ENCODE measurements at regions not wholly inside any gene's neighbourhood (a gene's known extent, or its start where the extent isn't known, plus 50 kb on each side); places are given as distances from the start of the nearest gene placed in this dataset.

DNA sequence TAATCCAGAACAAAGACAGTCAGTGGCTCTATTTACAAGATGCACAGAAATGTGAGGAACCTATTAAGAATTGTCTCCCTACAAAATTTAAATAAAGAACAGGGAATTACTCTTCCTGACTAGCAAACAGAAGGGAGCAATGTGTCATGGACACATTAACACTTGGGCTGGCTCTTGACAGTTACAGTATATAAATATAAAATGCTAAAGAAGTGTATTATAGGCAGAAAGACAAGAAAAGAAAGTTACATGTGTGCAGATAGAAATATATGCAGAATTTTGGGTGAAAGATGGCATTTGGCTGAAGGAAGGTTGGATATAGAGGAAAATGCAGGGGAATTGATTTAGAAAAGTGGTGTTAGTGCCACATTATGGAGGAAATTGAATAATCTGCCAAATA lies 2257.1 kb upstream of the ACO1 start:
- no peak for DNase-seq (ENCODE audit: low spot score in 2 of 2)
- H3K36me3 Mint-ChIP-seq: no peaks in the 10 kb centered on the region
- H3K9me3 Mint-ChIP-seq: peaks cover 5 to 11% of the 10 kb centered on the region in 2 donors
- H3K27ac Mint-ChIP-seq: no peak overlapping the region
- ATAC-seq: no peak

DNA sequence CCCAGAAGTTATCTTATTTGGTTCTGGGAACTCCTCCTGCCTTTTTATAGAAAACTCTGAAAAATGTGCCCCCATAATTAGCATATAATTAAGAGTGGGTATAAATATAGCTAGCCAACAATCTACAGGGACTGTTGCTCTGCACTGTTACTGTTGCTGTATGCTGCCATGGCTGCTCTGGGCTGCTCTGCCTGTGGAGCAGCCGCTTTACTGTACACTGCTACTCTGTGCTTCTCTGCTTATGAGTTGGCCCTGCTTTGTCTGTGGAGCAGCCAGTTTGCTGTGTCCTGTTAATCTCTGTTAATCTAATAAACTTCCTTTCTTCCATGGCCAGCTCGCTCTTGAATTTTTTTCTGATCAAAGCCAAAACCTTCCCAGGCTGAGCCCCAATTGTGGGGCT lies 2244.0 kb upstream of the ACO1 start:
- H3K36me3 Mint-ChIP-seq: no peaks in the 10 kb centered on the region
- no peak for ATAC-seq
- H3K9me3 Mint-ChIP-seq: peaks cover 5 to 8% of the 10 kb centered on the region in 2 donors
- no peak for DNase-seq (ENCODE audit: low spot score in 2 of 2)
- H3K27ac Mint-ChIP-seq: no peak overlapping the region

DNA sequence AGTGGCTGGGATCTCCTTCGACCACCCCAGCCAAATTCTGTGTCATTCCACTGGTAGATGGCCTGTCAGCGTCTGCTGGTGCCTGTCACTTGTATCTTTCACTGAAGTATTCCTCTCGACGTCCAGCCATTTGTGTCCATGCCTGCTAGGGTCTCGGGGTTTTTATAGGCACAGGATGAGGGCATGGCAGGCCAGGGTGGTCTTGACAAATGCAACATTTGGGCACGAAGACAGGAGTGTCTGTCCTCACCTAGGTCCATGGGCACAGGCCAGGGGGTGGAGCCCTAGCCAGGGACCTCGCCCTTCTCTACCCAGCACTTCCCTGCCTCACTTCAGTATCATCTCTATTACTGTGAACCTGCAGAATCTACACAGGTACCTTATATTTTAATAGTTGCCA lies 2223.9 kb upstream of the ACO1 start:
- Mint-ChIP-seq H3K9me3 (peaks cover 0 to 7% of the 10 kb centered on the region in 2 donors), H3K27ac (no peak overlapping the region), H3K36me3 (no peaks in the 10 kb centered on the region)
- DNase-seq (ENCODE audit: low spot score in 2 of 2): no peak
- no peak for ATAC-seq

DNA sequence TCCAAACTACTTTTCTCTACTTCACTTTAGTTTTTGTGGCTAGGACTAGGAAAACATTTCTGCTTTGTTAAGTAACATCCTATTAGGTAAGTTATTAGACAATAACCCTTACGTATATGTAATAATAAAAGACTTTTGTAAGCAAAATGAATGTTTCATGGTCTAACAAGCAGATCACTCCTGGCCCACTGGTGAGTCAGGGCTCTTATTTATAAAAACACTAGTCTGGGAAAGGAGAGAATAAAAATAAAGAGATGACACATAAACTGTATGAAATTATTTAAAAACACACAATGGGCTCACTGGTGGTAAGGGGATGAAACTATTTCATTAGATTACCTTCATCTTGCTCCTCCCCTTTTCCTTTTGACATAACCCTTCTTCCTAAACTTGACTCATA lies 2212.2 kb upstream of the ACO1 start:
- Mint-ChIP-seq H3K27ac (no peak overlapping the region), H3K9me3 (peaks cover 14 to 16% of the 10 kb centered on the region in 2 donors), H3K36me3 (no peaks in the 10 kb centered on the region)
- DNase-seq (ENCODE audit: low spot score in 2 of 2) (no peak), ATAC-seq (no peak)

DNA sequence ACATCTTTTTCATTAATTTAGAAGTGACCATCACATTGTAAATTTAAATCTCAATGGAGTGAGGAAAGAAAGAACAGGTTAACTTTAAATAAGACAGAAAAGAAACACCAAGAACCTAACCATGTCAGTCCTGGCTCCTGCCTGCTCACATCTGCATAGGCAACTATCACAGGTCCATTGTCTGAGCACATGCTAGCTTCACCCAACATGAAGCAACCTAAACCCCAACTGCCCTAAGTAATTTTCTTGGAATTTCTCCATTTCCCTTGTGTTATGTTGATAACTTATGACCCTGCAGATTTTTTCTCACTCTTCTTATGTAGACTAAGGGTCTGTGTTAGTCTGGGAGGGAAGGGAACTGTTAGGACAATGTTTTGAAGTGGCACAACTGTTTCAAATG lies 2205.8 kb upstream of the ACO1 start:
- Mint-ChIP-seq H3K36me3 (no peaks in the 10 kb centered on the region), H3K9me3 (peaks cover 8 to 14% of the 10 kb centered on the region in 2 donors), H3K27ac (no peak overlapping the region)
- no peak for ATAC-seq
- DNase-seq (ENCODE audit: low spot score in 2 of 2): no peak

DNA sequence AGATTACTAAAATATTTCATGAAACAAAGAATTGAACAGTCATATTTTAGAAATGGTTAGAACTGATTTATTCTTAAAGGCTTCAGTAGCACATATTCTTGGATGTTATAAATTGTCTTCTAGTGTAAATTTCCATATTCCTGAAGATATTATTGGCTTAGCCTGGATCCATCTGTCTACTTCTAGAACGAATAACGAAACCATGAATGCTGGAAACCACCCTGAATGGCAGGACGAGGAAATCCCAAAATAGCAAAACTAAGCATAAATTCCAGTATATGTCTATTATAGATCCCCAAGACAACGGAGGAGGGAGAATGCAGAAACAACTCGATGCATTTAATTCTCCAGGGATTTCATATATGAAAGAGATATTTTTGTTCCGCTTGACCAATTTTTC lies 2191.0 kb upstream of the ACO1 start:
- no peak for ATAC-seq

DNA sequence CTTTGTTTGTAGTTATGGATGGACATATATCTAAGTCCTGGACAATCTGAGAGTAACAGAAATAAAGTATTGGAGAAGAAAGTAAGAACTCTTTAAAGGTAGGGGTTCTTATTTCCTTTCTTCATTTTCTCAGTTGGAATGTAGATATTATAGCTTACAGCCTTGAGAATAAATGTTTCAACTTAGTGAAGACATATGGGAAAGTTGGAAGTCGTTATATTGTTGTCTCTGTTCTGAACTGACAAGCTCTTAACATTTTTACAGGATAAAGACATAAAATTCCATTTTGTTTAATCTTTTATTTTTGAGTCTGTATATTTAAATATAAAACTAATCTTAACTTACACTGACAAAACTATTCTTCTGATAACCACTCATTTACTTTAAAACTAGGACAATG lies 2187.5 kb upstream of the ACO1 start:
- peaks cover 6 to 9% of the 10 kb centered on the region in 2 donors for H3K36me3 Mint-ChIP-seq
- H3K27ac Mint-ChIP-seq: no peak overlapping the region
- H3K9me3 Mint-ChIP-seq: peaks cover 8 to 9% of the 10 kb centered on the region in 2 donors
- ATAC-seq (no peak), DNase-seq (ENCODE audit: low spot score in 2 of 2) (no peak)

More for the DNA sequence above, 2191.0 kb upstream of the ACO1 start:
- Mint-ChIP-seq H3K27ac (no peak overlapping the region), H3K9me3 (peaks cover 17 to 23% of the 10 kb centered on the region in 2 donors), H3K36me3 (peaks cover 6% of the 10 kb centered on the region in 2 donors)
- DNase-seq (ENCODE audit: low spot score in 2 of 2): no peak

DNA sequence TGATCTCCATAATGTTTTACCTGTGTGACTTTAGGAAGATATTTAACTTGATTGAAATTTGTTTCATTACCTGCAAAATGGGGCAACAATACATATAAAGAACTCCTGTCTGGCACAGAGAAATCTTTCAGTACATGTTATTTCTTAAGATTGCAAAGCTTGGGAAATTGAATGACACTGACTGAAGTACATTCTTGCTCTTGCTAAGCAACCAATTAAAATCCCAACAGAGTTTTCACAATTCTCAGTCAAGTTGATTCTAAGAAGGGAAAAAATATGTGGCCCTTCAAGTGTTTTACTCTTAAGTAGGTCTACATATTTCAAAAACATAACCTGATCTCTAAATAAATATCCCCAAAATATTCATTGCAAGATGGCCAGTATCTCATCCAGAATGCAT lies 2187.0 kb upstream of the ACO1 start:
- DNase-seq (ENCODE audit: low spot score in 2 of 2) (no peak), ATAC-seq (no peak)
- H3K27ac Mint-ChIP-seq: no peak overlapping the region
- peaks cover 8 to 9% of the 10 kb centered on the region in 2 donors for H3K9me3 Mint-ChIP-seq
- peaks cover 6 to 9% of the 10 kb centered on the region in 2 donors for H3K36me3 Mint-ChIP-seq

DNA sequence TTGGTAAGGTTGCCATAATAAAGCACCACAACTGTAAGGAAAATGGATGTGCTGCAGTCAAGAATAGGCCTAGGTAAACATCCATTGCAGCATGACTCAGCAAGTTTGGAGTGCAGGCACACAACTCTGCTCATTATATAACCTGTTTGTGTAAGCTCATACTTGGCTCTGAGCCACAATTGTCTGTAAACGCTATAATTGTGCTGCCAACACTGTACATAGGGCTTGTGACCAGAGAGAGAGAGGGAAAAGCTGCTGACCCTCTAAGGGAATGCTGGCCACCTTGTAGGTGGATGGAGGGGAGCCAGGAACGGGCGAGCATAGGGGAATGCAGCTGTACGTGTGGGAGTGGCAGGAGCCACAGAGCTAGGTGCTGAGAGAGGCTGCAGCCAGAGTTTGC lies 2186.5 kb upstream of the ACO1 start:
- ATAC-seq (no peak), DNase-seq (ENCODE audit: low spot score in 2 of 2) (no peak)
- peaks cover 6 to 9% of the 10 kb centered on the region in 2 donors for H3K36me3 Mint-ChIP-seq
- H3K27ac Mint-ChIP-seq: no peak overlapping the region
- H3K9me3 Mint-ChIP-seq: peaks cover 8 to 9% of the 10 kb centered on the region in 2 donors

DNA sequence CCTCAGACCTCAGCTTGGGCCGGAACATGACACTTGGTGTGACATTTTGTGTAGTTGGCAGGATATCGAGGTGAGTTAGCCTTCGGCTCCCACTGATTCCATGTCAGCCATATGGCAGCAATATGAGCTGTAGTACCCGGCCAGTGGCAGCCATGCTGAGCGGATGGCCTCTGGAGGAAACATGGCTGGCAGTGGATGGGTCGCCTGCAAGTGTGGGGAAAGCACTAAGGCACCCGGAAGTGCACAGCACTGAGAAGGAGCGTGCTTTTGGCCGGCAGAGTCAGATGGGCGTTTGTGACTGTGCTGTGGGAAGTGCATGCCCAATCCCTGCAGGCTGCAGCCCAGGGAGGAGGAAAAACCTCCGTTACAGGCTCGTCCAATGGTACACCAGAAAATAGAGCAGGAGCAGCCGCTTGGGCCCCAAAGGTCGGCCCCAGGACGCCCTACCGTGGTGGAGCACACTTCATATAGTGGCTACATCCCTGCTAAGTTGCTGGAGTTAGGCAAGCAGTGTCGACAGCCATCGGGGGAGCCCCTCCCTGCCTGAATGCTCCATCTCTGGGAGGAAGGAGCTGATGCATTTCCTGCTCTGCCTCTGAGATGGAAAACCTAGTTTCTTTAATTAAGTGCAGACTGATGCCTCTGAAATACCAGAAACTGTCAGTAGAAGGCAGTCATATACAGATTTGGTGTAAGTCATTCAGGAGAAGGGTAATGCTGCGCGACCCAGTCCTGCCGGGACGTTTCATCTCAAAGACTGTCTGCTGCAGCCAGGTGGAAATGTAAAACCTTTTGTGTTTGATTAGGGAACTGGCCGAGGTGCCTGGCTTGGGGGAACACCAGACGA lies 2185.8 kb upstream of the ACO1 start:
- DNase-seq (ENCODE audit: low spot score in 2 of 2) (no peak), ATAC-seq (no peak)
- peaks cover 8 to 9% of the 10 kb centered on the region in 2 donors for H3K9me3 Mint-ChIP-seq
- H3K27ac Mint-ChIP-seq: no peak overlapping the region
- H3K36me3 Mint-ChIP-seq: peaks cover 6 to 9% of the 10 kb centered on the region in 2 donors

DNA sequence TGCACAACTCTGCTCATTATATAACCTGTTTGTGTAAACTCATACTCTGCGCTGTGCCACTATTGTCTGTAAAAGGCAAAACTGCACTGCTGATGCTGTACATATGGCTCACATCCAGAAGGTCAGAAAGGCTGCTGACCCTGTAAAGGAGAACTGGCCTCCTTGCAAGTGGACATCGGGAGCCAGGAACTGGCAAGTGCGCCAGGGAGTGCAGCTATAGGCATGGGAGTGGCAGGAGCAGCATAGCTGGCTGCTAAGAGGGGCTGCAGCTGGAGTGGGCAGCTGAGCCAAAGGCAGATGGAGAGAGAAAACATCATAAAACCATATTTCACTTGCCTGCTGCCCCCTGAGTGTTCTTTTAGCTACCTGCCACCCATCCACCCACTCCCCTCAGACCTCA lies 2183.4 kb upstream of the ACO1 start:
- H3K27ac Mint-ChIP-seq: no peak overlapping the region
- ATAC-seq: no peak
- H3K9me3 Mint-ChIP-seq: peaks cover 8 to 9% of the 10 kb centered on the region in 2 donors
- no peak for DNase-seq (ENCODE audit: low spot score in 2 of 2)
- H3K36me3 Mint-ChIP-seq: peaks cover 6 to 9% of the 10 kb centered on the region in 2 donors

DNA sequence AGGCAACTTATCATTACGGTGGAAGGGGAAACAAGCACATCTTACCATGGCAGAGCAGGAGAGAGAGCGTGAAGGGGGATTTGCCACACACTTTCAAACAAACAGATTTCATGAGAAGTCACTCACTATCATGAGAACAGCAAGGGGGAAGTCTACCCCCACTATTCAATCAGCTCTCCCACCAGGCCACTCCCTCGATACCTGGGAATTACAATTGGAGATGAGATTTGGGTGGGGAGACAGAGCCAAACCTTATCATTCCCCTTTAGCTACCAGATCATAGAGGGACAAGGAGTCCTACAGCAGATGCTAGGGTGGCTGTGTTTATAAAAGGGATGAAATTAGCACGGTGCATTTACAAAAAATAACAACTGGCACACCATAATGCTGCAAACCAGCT lies 2149.4 kb upstream of the ACO1 start:
- H3K36me3 Mint-ChIP-seq: no peaks in the 10 kb centered on the region
- H3K27ac Mint-ChIP-seq: no peak overlapping the region
- ATAC-seq: no peak
- DNase-seq (ENCODE audit: low spot score in 2 of 2): no peak
- H3K9me3 Mint-ChIP-seq: no peaks in the 10 kb centered on the region

DNA sequence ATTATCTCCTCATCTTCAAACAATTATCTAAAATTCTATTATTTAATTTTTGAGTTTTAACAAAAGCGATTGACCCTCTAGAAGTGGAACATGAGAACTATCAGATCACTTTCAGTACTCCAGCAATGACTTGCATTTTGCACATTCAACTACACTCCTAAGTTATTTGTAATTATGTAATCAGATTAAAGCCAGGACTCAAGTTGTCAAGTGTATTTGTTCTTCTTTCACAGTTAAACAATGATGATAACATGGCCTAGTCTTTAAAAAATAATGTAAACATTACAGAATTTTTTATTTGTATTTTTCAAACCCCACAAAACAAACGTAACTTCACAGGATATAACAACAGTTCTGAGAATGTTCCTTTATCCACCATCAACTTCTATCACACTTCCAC lies 2148.9 kb upstream of the ACO1 start:
- ATAC-seq: no peak
- H3K9me3 Mint-ChIP-seq: no peaks in the 10 kb centered on the region

DNA sequence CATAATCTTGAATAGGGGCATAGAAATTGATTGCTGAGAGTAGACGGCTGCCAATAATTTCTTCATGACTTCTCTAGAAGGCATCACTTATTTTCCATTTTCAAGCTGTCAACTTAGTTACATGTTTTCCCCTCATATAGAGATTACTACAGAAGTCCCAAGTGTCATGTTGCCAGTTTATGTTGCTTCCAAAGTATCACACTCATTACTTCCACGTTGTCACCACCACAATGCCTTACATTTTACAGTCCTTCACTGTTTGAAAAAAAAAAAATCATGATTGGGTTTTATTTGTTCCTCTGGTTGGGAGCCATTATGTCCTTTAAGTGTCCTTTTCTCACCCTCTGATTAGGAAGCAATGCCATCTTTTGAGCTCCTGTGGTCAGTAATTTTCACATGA lies 2144.6 kb upstream of the ACO1 start:
- H3K27ac Mint-ChIP-seq: no peak overlapping the region
- ATAC-seq: no peak
- DNase-seq (ENCODE audit: low spot score in 2 of 2): no peak
- H3K9me3 Mint-ChIP-seq: no peaks in the 10 kb centered on the region
- H3K36me3 Mint-ChIP-seq: no peaks in the 10 kb centered on the region

More for the DNA sequence above, 2148.9 kb upstream of the ACO1 start:
- Mint-ChIP-seq H3K27ac (no peak overlapping the region), H3K36me3 (no peaks in the 10 kb centered on the region)
- DNase-seq (ENCODE audit: low spot score in 2 of 2): no peak

DNA sequence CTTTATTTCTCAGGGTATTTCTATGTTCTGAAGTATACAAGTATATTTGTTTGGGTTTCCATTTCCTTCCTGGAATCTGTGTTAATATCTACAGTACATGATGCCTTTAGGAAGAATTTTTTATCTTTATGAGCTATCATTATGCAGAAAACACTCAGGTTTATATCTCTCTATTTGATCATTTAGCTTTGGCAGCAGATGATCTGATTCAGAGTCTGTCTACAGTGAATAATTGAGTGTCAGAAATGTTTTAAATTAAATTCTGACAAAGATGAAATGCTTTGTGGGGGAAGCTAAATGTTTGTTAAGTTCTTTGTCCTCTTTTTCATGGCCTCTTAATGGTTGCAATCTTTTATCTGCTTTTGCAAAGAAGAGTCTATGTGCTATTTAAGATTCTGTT lies 2141.0 kb upstream of the ACO1 start:
- no peak for ATAC-seq
- DNase-seq (ENCODE audit: low spot score in 2 of 2): no peak
- Mint-ChIP-seq H3K36me3 (no peaks in the 10 kb centered on the region), H3K9me3 (no peaks in the 10 kb centered on the region), H3K27ac (peak overlapping the region in 1 of 2 donors; percentile 22)

DNA sequence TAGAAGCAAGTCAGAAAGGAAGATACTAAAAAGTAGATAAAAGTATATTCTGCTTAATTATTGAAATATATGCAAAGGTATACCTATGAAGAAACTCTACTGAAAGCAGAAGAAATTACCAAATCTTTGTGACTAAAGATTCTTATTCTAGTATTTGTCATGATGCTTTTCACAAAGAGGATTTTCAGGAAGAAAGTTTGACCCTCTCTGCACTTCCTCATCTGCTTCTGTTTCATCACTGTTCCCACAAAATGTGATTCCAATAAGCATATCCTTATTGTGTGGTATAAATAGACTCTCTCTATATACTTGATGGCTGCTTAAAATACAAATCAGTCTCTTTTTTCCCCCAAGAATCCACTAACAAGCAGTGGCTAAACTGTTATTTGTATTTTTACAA lies 2139.6 kb upstream of the ACO1 start:
- no peak for ATAC-seq
- Mint-ChIP-seq H3K27ac (no peak overlapping the region), H3K36me3 (no peaks in the 10 kb centered on the region), H3K9me3 (no peaks in the 10 kb centered on the region)
- no peak for DNase-seq (ENCODE audit: low spot score in 2 of 2)

DNA sequence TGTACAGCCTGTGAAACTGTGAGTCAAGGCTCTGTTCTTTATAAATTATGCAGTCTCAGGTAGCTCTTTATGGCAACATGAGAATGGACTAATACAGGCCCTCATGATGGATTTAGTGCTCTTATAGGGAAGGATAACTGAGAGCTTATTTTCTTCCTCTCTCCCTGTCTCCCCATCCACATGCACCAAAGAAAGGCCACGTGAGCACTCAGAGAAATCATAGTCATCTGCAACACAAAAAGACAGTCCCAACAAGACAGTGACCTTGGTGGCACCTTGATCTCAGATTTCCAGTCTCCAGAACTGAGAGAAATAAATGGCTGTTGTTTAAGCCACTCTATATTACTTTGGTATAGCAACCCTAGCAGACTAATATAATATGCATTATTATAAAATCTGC lies 2133.6 kb upstream of the ACO1 start:
- H3K36me3 Mint-ChIP-seq: no peaks in the 10 kb centered on the region
- H3K27ac Mint-ChIP-seq: no peak overlapping the region
- ATAC-seq: no peak
- H3K9me3 Mint-ChIP-seq: no peaks in the 10 kb centered on the region
- DNase-seq (ENCODE audit: low spot score in 2 of 2): no peak

DNA sequence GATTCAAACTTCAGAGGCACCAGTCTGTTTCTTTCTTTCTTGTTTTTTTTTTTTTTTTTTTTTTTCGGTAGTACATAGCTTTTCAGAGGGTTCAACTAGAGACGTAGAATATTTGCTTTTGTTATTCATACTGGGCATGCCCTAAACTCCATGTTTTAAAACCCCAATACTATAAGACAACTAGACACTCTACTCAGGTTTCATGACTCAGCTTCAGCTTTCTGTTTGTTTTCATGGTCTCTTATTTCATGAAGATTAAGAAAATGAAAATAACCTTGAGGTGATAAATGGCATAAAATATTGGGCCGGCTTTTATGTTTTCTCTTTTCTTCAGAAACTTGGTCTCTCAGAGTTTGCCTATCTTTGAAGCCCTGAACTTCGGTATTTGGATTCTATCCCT lies 2126.3 kb upstream of the ACO1 start:
- H3K9me3 Mint-ChIP-seq: peaks cover 19 to 20% of the 10 kb centered on the region in 2 donors
- DNase-seq (ENCODE audit: low spot score in 2 of 2): no peak
- H3K27ac Mint-ChIP-seq: no peak overlapping the region
- H3K36me3 Mint-ChIP-seq: no peaks in the 10 kb centered on the region
- ATAC-seq: no peak
